Uterus (tissue), 3 donors: ENCODE measurements at regions not wholly inside any gene's neighbourhood (a gene's known extent, or its start where the extent isn't known, plus 50 kb on each side); places are given as distances from the start of the nearest gene placed in this dataset.
"Not testable (repeated sequence)": the region's sequence is repeated elsewhere in the genome, so short reads cannot be mapped to it uniquely, and the experiment has no call there.

Experiments used
- DNase-seq, 2 donors: peaks; one replicate each; pipeline ENCODE4 v3.0.0-alpha.2; 2019 to 2020
- H3K27ac ChIP-seq, 2 donors: fragments of 200-600 bp; sonication (generic); 1 replicate in 1 of 2; 2 replicates in 1 of 2; pipeline ENCODE4 v1.5.1; 2016 to 2018
- H3K27me3 ChIP-seq, 2 donors: fragments of 200-600 bp; sonication (generic); one replicate each; pipeline ENCODE4 v1.5.1; 2018 to 2019; ENCODE audit warnings: control low read depth in 1 of 2
- H3K36me3 ChIP-seq, 2 donors: fragments of 200-600 bp; sonication (generic); one replicate each; pipeline ENCODE4 v1.5.1; 2019; ENCODE audit warnings: control low read depth in 1 of 2
- H3K4me1 ChIP-seq, 2 donors: fragments of 200-600 bp; sonication (generic); one replicate each; pipeline ENCODE4 v1.5.1; 2018 to 2019; ENCODE audit warnings: control low read depth in 1 of 2
- H3K4me3 ChIP-seq, 2 donors: fragments of 200-600 bp; sonication (generic); 1 replicate in 1 of 2; 2 replicates in 1 of 2; pipeline ENCODE4 v1.5.1; 2018 to 2019; ENCODE audit warnings: mild to moderate bottlenecking in 1 of 2
- H3K9me3 ChIP-seq, 2 donors: fragments of 200-600 bp; sonication (generic); one replicate each; pipeline ENCODE4 v1.5.1; 2019; ENCODE audit warnings: control low read depth in 1 of 2
- POLR2A ChIP-seq, 2 donors: fragments of 450-650 bp; IDR thresholded peaks; one replicate each; pipeline ENCODE4 v1.6.1; 2016; ENCODE audit warnings: antibody characterized with exemption in 2 of 2, mild to moderate bottlenecking in 1 of 2, moderate library complexity in 1 of 2
- intact Hi-C: fragments of 100-400 bp; cut with DNase I; formaldehyde crosslinking; loops from one replicate; pipeline ENCODE4 v1.15.1; 2023; ENCODE audit warnings: low total_unique reads
- TF ChIP-seq, protein P1 (sequence below), 4 experiments: fragments of 200-600 bp in 2 of 4; fragments of 450-650 bp in 2 of 4; sonication (generic) in 2 of 4; IDR thresholded peaks; one replicate each; pipeline ENCODE4 v1.5.1; 2016 to 2019; ENCODE audit warnings: antibody characterized with exemption in 4 of 4, mild to moderate bottlenecking in 2 of 4, moderate library complexity in 1 of 4
- donor health status: DM: yes; HTN: yes; CAD: no.

DNA sequence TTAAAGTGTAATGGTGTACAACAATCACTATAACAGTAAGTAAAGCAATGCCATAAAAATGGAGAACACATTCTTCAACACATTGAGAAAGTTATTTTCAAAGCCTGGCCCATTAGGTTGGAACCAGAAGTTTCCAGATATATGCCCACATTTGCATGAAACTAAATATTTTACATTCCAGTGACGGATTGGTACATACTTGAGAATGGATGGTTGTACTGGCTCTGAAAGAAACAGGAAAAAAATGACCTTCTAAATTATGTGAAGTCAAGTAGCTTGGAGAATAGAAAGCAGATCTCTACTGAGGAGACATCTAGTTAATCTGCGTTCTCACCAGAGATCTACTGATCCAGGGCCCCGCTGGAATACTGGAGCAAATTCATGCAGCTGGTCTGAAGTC lies 1037.0 kb downstream of the NR2F1-AS1 start:
- DNase-seq, result no peak
- Histone ChIP-seq H3K4me3 (no peak overlapping the region), H3K27ac (no peak overlapping the region), H3K9me3 (no peaks in the 10 kb centered on the region), H3K4me1 (no peaks in the 10 kb centered on the region), H3K36me3 (no peaks in the 10 kb centered on the region), H3K27me3 (no peaks in the 10 kb centered on the region)
- TF ChIP-seq POLR2A (IDR thresholded peaks at IDR 0.05), result no peak
- intact Hi-C loops, result no loop called here

DNA sequence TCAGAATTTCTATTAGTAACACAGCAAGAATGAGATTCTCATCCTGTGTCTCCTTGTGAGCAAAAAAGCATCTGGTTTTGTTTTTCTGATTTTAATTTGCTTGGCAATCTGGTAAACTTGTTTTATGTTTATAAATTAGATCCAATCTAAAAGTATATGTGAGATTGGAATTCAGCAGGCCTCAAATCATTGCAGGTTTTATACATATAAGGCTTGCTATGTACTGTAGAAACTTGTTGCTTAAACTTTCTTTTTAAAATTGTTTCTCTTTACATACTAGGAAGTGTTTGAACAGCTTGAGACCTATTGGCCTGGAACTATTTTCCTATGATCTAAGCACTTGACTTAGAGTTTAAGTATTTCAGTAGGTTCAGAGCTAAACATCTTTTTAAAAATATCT lies 1037.8 kb downstream of the NR2F1-AS1 start:
- intact Hi-C loops, result no loop called here
- TF ChIP-seq POLR2A (IDR thresholded peaks at IDR 0.05), result no peak
- TF ChIP-seq, protein P1, sequence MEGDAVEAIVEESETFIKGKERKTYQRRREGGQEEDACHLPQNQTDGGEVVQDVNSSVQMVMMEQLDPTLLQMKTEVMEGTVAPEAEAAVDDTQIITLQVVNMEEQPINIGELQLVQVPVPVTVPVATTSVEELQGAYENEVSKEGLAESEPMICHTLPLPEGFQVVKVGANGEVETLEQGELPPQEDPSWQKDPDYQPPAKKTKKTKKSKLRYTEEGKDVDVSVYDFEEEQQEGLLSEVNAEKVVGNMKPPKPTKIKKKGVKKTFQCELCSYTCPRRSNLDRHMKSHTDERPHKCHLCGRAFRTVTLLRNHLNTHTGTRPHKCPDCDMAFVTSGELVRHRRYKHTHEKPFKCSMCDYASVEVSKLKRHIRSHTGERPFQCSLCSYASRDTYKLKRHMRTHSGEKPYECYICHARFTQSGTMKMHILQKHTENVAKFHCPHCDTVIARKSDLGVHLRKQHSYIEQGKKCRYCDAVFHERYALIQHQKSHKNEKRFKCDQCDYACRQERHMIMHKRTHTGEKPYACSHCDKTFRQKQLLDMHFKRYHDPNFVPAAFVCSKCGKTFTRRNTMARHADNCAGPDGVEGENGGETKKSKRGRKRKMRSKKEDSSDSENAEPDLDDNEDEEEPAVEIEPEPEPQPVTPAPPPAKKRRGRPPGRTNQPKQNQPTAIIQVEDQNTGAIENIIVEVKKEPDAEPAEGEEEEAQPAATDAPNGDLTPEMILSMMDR (IDR thresholded peaks at IDR 0.05), result no peak
- no peaks in the 10 kb centered on the region for H3K27me3 ChIP-seq
- no peaks in the 10 kb centered on the region for H3K9me3 ChIP-seq
- no peaks in the 10 kb centered on the region for H3K4me1 ChIP-seq
- no peak overlapping the region for H3K4me3 ChIP-seq
- H3K27ac ChIP-seq, result no peak overlapping the region
- H3K36me3 ChIP-seq, result no peaks in the 10 kb centered on the region
- no peak for DNase-seq

DNA sequence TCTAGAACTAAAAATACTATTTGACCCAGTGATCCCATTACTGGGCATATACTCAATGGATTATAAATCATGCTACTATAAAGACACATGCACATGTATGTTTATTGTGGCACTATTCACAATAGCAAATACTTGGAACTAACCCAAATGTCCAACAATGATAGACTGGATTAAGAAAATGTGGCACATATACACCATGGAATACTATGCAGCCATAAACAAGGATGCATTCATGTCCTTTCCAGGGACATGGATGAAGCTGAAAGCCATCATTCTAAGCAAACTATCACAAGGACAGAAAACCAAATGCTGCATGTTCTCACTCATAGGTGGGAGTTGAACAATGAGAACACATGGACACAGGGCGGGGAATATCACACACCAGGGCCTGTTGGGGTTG lies 1039.0 kb downstream of the NR2F1-AS1 start:
- H3K27ac ChIP-seq, H3K27me3 ChIP-seq, H3K4me3 ChIP-seq, intact Hi-C loops, H3K4me1 ChIP-seq, DNase-seq, H3K9me3 ChIP-seq, H3K36me3 ChIP-seq: not testable (repeated sequence)

DNA sequence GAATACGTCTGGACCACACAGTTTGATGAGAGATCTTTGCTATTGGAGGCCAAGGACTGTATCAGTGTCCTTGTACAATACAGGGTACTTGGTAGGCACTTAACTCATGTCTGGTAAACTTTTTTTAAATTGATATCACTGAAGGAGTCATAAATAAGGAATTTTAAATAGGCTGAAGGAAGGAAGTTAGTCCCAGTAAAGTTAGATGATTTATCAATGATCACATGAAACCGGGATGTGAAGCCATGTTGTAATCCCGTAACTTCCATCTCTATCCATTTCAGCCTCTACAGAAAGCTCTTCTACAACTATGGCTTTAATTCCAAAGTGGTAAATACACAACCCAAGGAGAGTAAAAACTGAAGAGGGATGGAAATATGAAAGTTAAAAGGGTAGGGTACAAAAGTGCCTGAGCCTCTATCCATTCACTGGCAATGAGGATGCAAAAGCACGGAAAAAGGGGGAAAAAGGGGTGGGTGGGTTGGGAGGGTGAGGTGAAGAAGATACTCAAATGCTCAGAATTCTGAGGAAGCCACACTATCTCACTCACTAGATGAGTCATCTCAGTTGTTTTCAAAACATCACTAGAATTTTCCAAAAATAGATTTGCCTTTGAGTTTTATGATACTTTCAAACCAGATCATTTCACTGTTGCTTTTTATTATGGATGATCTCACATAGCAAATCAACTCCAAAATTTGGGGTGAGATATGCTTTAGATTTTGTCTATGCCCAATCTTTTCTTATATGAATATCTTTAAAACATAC lies 1053.5 kb downstream of the NR2F1-AS1 start:
- Histone ChIP-seq H3K36me3 (no peaks in the 10 kb centered on the region), H3K27me3 (no peaks in the 10 kb centered on the region), H3K9me3 (no peaks in the 10 kb centered on the region), H3K27ac (peak overlapping the region in 1 of 2 donors; percentile 3), H3K4me3 (no peak overlapping the region), H3K4me1 (no peaks in the 10 kb centered on the region)
- intact Hi-C loops, result no loop called here
- no peak for DNase-seq
- TF ChIP-seq POLR2A (IDR thresholded peaks at IDR 0.05), result no peak
- TF ChIP-seq, protein P1 (IDR thresholded peaks at IDR 0.05), result no peak

DNA sequence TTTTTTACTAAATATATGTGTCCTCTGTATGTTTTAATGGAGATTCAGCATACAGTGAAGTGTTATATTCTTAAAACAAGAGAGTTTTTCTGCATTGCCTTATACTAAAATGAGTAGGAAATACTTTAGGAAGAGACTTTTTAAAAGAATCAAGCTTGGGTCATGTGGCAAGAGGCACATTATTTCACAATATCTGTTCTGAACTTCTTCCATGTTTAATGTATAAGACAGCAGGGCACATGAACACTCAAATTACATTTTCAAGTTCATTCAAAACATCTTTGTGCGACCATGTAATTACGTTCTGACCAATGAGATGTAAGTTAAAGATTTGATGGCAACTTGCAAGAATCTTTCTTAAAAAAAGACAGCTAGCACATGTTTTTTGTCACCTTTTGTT lies 1055.9 kb downstream of the NR2F1-AS1 start:
- no peaks in the 10 kb centered on the region for H3K36me3 ChIP-seq
- intact Hi-C loops, result no loop called here
- H3K4me1 ChIP-seq, result no peaks in the 10 kb centered on the region
- no peaks in the 10 kb centered on the region for H3K27me3 ChIP-seq
- TF ChIP-seq, protein P1 (IDR thresholded peaks at IDR 0.05), result no peak
- TF ChIP-seq POLR2A (IDR thresholded peaks at IDR 0.05), result no peak
- no peak overlapping the region for H3K27ac ChIP-seq
- no peak for DNase-seq
- no peak overlapping the region for H3K4me3 ChIP-seq
- no peaks in the 10 kb centered on the region for H3K9me3 ChIP-seq

DNA sequence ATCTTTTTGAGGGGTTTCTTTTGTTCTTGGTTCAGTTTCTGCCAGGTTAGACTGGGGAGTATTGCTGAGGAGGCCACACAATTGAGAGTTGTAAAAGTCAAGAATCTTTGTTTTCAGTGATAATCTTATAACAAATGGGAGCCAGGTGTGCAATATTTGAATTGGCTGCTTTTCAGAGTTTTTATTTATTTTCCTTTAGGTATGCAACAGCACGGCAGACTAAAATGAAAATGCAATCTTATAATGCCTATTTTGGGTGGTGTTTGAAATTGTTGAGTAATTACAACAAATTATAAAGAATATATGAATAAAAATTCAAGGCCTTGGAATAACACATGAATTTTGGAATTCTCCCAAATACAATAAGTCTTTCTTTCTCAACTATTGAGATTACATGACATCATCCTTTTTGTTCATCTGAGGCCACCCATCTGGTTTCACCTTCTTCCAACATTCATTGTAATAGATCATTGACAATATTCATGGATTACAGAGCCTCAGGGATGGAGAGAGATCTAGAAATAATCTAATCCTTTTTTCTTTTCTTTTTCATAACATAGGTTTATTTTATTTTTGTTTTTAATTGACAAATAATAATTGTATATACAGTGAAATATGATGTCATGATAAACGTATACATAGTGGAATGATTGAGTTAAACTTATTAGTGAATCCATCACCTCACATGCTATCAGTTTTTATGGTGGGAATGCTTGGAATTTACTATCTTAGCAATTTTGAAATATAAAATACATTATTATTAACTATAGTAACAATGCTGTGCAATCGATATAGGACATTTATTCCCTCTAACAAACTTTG lies 1061.0 kb downstream of the NR2F1-AS1 start:
- no peaks in the 10 kb centered on the region for H3K36me3 ChIP-seq
- H3K4me1 ChIP-seq, result no peaks in the 10 kb centered on the region
- H3K9me3 ChIP-seq, result no peaks in the 10 kb centered on the region
- H3K4me3 ChIP-seq, result no peak overlapping the region
- H3K27ac ChIP-seq, result no peak overlapping the region
- TF ChIP-seq, protein P1 (IDR thresholded peaks at IDR 0.05), result no peak
- no peak for TF ChIP-seq POLR2A (IDR thresholded peaks at IDR 0.05)
- no peaks in the 10 kb centered on the region for H3K27me3 ChIP-seq
- no peak for DNase-seq
- intact Hi-C loops, result no loop called here
